Liver (tissue), 3 donors: ENCODE measurements at regions not wholly inside any gene's neighbourhood (a gene's known extent, or its start where the extent isn't known, plus 50 kb on each side); places are given as distances from the start of the nearest gene placed in this dataset.

ENCODE experiments used
- ATF3 ChIP-seq: IDR thresholded peaks from 2 replicates; pipeline ENCODE4 v1.6.1; 2016; ENCODE audit warnings: antibody characterized with exemption
- CTCF ChIP-seq: fragments of 150-350 bp; IDR thresholded peaks from 2 replicates; pipeline ENCODE4 v1.5.1; 2017; ENCODE audit warnings: improper control_type of control experiment, low read depth, low read length; ENCODE audit not compliant: missing input control
- EGR1 ChIP-seq, 2 donors: IDR thresholded peaks; 2 replicates each; pipeline ENCODE4 v1.6.1; 2016 to 2018; ENCODE audit warnings: antibody characterized with exemption in 2 of 2, low read depth in 2 of 2
- FOXA1 ChIP-seq: IDR thresholded peaks from 2 replicates; pipeline ENCODE4 v1.6.1; 2016; ENCODE audit warnings: antibody characterized with exemption
- HNF4A ChIP-seq, 2 donors: conservative IDR thresholded peaks; 2 replicates each; pipeline ENCODE4 v1.6.1; 2016; ENCODE audit warnings: antibody characterized with exemption in 2 of 2, mild to moderate bottlenecking in 2 of 2
- HNF4G ChIP-seq: IDR thresholded peaks from 2 replicates; pipeline ENCODE4 v1.6.1; 2016; ENCODE audit warnings: antibody characterized with exemption
- JUND ChIP-seq, 2 donors: IDR thresholded peaks; 2 replicates each; pipeline ENCODE4 v1.6.1; 2016; ENCODE audit warnings: antibody characterized with exemption in 2 of 2
- MAX ChIP-seq: IDR thresholded peaks from 2 replicates; pipeline ENCODE4 v1.6.1; 2016; ENCODE audit warnings: antibody characterized with exemption
- REST ChIP-seq: IDR thresholded peaks from 2 replicates; pipeline ENCODE4 v1.6.1; 2016; ENCODE audit warnings: antibody characterized with exemption, mild to moderate bottlenecking
- TAF1 ChIP-seq: conservative IDR thresholded peaks from 2 replicates; pipeline ENCODE4 v1.6.1; 2016; ENCODE audit warnings: antibody characterized with exemption, mild to moderate bottlenecking
- YY1 ChIP-seq: IDR thresholded peaks from 2 replicates; pipeline ENCODE4 v1.6.1; 2016; ENCODE audit warnings: antibody characterized with exemption, mild to moderate bottlenecking
- ZBTB33 ChIP-seq: IDR thresholded peaks from 2 replicates; pipeline ENCODE4 v1.6.1; 2016; ENCODE audit warnings: antibody characterized with exemption
- donor health status: healthy.
- donor health status: healthy.

- no peak for TF ChIP-seq CTCF
- TF ChIP-seq ATF3: no peak
- no peak for TF ChIP-seq HNF4A (conservative IDR thresholded peaks at IDR 0.05)
- TF ChIP-seq JUND (IDR thresholded peaks at IDR 0.05): no peak
- TF ChIP-seq REST: no peak
- TF ChIP-seq MAX: no peak
- TF ChIP-seq YY1: no peak
- TF ChIP-seq HNF4G: no peak
- TF ChIP-seq ZBTB33: no peak
- TF ChIP-seq EGR1 (IDR thresholded peaks at IDR 0.05; ENCODE audit: low read depth in 2 of 2): no peak
- no peak for TF ChIP-seq FOXA1
- no peak for TF ChIP-seq TAF1
These were observed 428.0 kb upstream of the CAMK1G start for GRCh38 chr1:209155546-209155945.
